K562 (cell line): ENCODE measurements at regions not wholly inside any gene's neighbourhood (a gene's known extent, or its start where the extent isn't known, plus 50 kb on each side); places are given as distances from the start of the nearest gene placed in this dataset.

Source experiments
- ATAC-seq: fragments of 200-7000 bp; cut with Tn5 transposase; 3 replicates; pipeline ENCODE4 v1.9.1; 2020; ENCODE audit warnings: moderate library complexity
- BruUV-seq: library from RNA; stranded (reverse); fragments of 400-500 nt; replicated peaks from 2 replicates; lab custom pipeline; 2021; lab: Mats Ljungman, UMichigan
- CTCF ChIA-PET: fragments of 300-600 bp; formaldehyde crosslinking; extraction: SDS; loops from one replicate; lab custom pipeline; 2021; ENCODE audit warnings: low intra/inter-chr PET ratio; lab: Yijun Ruan, JAX
- POLR2A ChIA-PET: fragments of 300-600, 350-650 bp; sonication (Branson Sonifier 250); formaldehyde crosslinking; extraction: SDS; loops from one replicate; lab custom pipeline; 2021; ENCODE audit warnings: antibody characterized with exemption, inconsistent platforms; lab: Yijun Ruan, JAX
- DNase-seq, 4 experiments: peaks; one replicate each; pipeline versions ENCODE4 v3.0.0 to v3.0.0-alpha.2; 2011 to 2018; ENCODE audit warnings: low spot score in 3 of 4, mixed read lengths in 3 of 4; ENCODE audit errors: extremely low read depth in 1 of 4
- FAIRE-seq: peaks from 2 replicates; lab custom pipeline; 2011; peaks lifted over from hg19 to GRCh38; lab: Jason Lieb, UNC
- H2AFZ ChIP-seq: 2 replicates; pipeline ENCODE4 v1.6.0; 2011; ENCODE audit warnings: low read depth, low read length, control low read depth, inconsistent platforms
- H3K27ac ChIP-seq: fragments of 200-600 bp; 3 replicates; pipeline ENCODE4 v1.8.0; 2011; ENCODE audit warnings: low read depth, mild to moderate bottlenecking, control low read depth, inconsistent platforms, low read length, moderate library complexity, mixed read lengths; ENCODE audit errors: extremely low read depth
- H3K27me3 ChIP-seq, 2 experiments: fragments of 300-600 bp in 1 of 2; 2 replicates in 1 of 2; 3 replicates in 1 of 2; pipeline versions ENCODE4 v1.6.0 to v1.8.0; 2011; ENCODE audit warnings: inconsistent platforms in 2 of 2, low read length in 2 of 2, mild to moderate bottlenecking in 1 of 2, mixed read lengths in 1 of 2, moderate library complexity in 1 of 2; ENCODE audit not compliant: control insufficient read depth in 2 of 2, insufficient read depth in 2 of 2
- H3K36me3 ChIP-seq: fragments of 300-600 bp; 3 replicates; pipeline ENCODE4 v1.8.0; 2011; ENCODE audit warnings: mild to moderate bottlenecking, low read length, inconsistent platforms; ENCODE audit not compliant: control insufficient read depth, insufficient read depth
- H3K4me1 ChIP-seq, 2 experiments: fragments of 200-600 bp in 1 of 2; replicated peaks in 1 of 2; 2 replicates in 1 of 2; 3 replicates in 1 of 2; pipeline versions ENCODE4 v1.5.1 to v1.8.0; 2011; ENCODE audit warnings: inconsistent platforms in 2 of 2, low read length in 2 of 2, mild to moderate bottlenecking in 1 of 2, mixed read lengths in 1 of 2, moderate library complexity in 1 of 2; ENCODE audit not compliant: control insufficient read depth in 2 of 2, insufficient read depth in 2 of 2
- H3K4me2 ChIP-seq: 2 replicates; pipeline ENCODE4 v1.6.1; 2011; ENCODE audit warnings: low read length, control low read depth, inconsistent platforms, mixed read lengths; ENCODE audit not compliant: insufficient read depth
- H3K4me3 ChIP-seq: fragments of 200-600 bp; sonication (generic), shearing (Covaris generic); 2 replicates; pipeline ENCODE4 v1.5.1; 2016; ENCODE audit warnings: control low read depth, inconsistent platforms
- H3K79me2 ChIP-seq: fragments of 200-600 bp; 3 replicates; pipeline ENCODE4 v1.8.0; 2011; ENCODE audit warnings: low read length, inconsistent platforms; ENCODE audit not compliant: control insufficient read depth, insufficient read depth
- H3K9ac ChIP-seq, 2 experiments: 2 replicates each; pipeline versions ENCODE4 v1.6.0 to v1.6.1; 2011; ENCODE audit warnings: low read depth in 2 of 2, low read length in 2 of 2, control low read depth in 1 of 2, inconsistent platforms in 1 of 2, mild to moderate bottlenecking in 1 of 2, mixed read lengths in 1 of 2; ENCODE audit not compliant: insufficient read depth in 1 of 2
- H3K9me1 ChIP-seq: one replicate; pipeline ENCODE4 v1.6.0; 2011; ENCODE audit warnings: inconsistent platforms, mild to moderate bottlenecking, low read length, moderate library complexity; ENCODE audit not compliant: control insufficient read depth, insufficient read depth
- H3K9me3 ChIP-seq: replicated peaks from 2 replicates; pipeline ENCODE4 v1.5.1; 2011; ENCODE audit warnings: low read depth, low read length, inconsistent platforms; ENCODE audit not compliant: control insufficient read depth, insufficient read depth
- H4K20me1 ChIP-seq: replicated peaks from 2 replicates; pipeline ENCODE4 v1.6.1; 2011; ENCODE audit warnings: low read length, inconsistent platforms, mixed read lengths; ENCODE audit not compliant: control insufficient read depth, insufficient read depth
- BCOR ChIP-seq: fragments of 450-650 bp; IDR thresholded peaks from 2 replicates; pipeline ENCODE4 v1.6.1; 2016
- CHD1 ChIP-seq: fragments of 200-600 bp; sonication (generic); IDR thresholded peaks from one replicate; pipeline ENCODE4 v1.6.1; 2012; ENCODE audit warnings: mild to moderate bottlenecking, moderate library complexity, low read length, inconsistent platforms
- DLX4 ChIP-seq: fragments of 250-450 bp; sonication (Bioruptor Pico); IDR thresholded peaks from 2 replicates; pipeline ENCODE4 v1.6.1; 2021; ENCODE audit warnings: mild to moderate bottlenecking
- HMG20A ChIP-seq: fragments of 450-650 bp; formaldehyde crosslinking; conservative IDR thresholded peaks from 2 replicates; pipeline ENCODE4 v1.4.0; 2020; ENCODE audit warnings: mild to moderate bottlenecking, mixed read lengths
- HMG20B ChIP-seq: fragments of 250-450 bp; sonication (Bioruptor Pico); IDR thresholded peaks from 2 replicates; pipeline ENCODE4 v1.5.0; 2021; ENCODE audit warnings: mild to moderate bottlenecking
- NKRF ChIP-seq: fragments of 450-650 bp; IDR thresholded peaks from 2 replicates; pipeline ENCODE4 v1.6.1; 2016; ENCODE audit warnings: borderline replicate concordance
- PRDM10 ChIP-seq: fragments of 450-650 bp; IDR thresholded peaks from 2 replicates; pipeline ENCODE4 v1.6.1; 2018; ENCODE audit not compliant: partially characterized antibody
- ZNF408 ChIP-seq: fragments of 250-450 bp; sonication (Bioruptor Pico); IDR thresholded peaks from 2 replicates; pipeline ENCODE4 v1.4.0; 2020; ENCODE audit warnings: low read depth, mild to moderate bottlenecking, moderate library complexity
- WGBS: fragments of 100-300 bp; shearing (Covaris generic); methylation state at CpG from one replicate; pipeline ENCODE4 v1.1.6; 2016; ENCODE audit warnings: low coverage, mixed read lengths; ENCODE audit not compliant: insufficient coverage; ENCODE audit errors: missing lambda C conversion rate; 5-methylcytosine and 5-hydroxymethylcytosine counted together
- in situ Hi-C: fragments of 300-500 bp; cut with MboI; formaldehyde crosslinking; loops from 4 replicates; pipeline ENCODE4 v1.15.0; 2018; ENCODE audit warnings: inconsistent platforms, mixed read lengths
- intact Hi-C: fragments of 100-400 bp; cut with micrococcal nuclease; formaldehyde crosslinking; loops from 2 replicates; pipeline ENCODE4 v1.14.2; 2022
- TF ChIP-seq, protein P1 (sequence below): fragments of 250-450 bp; sonication (Bioruptor Pico); IDR thresholded peaks from 2 replicates; pipeline ENCODE4 v1.4.0; 2020; ENCODE audit warnings: mild to moderate bottlenecking

DNA sequence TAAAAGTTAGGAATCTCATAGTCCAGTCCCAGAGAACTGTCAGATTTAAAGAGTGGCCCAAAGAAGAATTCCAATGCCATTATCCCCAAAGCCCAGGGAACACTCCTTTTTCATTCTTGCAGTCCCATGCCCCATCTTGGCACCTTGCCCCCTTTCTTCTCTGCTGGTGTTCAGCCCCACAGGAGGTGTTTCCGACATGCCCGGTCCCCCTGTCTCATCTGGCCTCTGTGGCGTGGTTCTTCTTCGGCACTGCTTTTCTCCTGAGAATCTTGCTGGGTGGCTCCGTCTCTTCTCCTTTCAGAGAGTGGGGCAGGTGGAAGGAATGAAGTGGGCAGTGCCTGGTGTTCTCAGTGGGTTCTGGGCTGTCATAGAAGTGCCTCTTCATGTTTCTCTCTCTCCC, 64.7 kb downstream of the VCPKMT start:
- Histone ChIP-seq H3K4me3 (no peak overlapping the region), H3K36me3 (no peaks in the 10 kb centered on the region), H3K79me2 (no peaks in the 10 kb centered on the region), H3K4me2 (no peak overlapping the region), H3K4me1 (peaks cover 6 to 8% of the 10 kb centered on the region in 2 experiments), H3K9me3 (no peaks in the 10 kb centered on the region), H3K9me1 (no peaks in the 10 kb centered on the region), H3K27me3 (no peaks in the 10 kb centered on the region), H3K27ac (no peak overlapping the region), H3K9ac (no peak overlapping the region), H2AFZ (no peak overlapping the region), H4K20me1 (no peaks in the 10 kb centered on the region)
- DNase-seq, result no peak
- ATAC-seq, result no peak
- no peak for FAIRE-seq
- no peak for TF ChIP-seq ZNF408 (CRISPR knock-in tag)
- no peak for TF ChIP-seq BCOR
- BruUV-seq, result no TSS peak
- in situ Hi-C loops, result no loop called here
- ChIA-PET POLR2A (no interaction called here), CTCF (no interaction called here)
- intact Hi-C loops, result no loop called here
- WGBS, result 90% methylated on average over 4 of the region's 5 CpGs

DNA sequence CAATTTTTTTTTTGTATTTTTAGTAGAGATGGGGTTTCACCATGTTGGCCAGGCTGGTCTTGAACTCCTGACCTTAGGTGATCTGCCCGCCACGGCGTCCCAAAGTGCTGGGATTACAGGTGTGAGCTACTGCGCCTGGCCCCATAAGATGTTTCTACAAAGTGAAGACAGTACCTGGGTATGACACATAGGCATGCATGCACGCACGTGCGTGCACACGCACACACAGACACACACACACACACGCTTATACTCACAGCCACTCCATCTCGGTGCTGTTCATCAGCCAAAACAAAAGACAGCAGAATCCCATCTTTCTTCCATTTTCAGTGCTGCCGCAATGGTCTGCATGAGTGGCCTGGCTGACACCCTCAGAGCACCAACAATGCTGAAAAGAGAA, 63.9 kb downstream of the VCPKMT start:
- intact Hi-C loops (no loop called here), in situ Hi-C loops (no loop called here)
- Histone ChIP-seq H3K4me1 (peaks cover 8 to 14% of the 10 kb centered on the region in 2 experiments), H4K20me1 (no peaks in the 10 kb centered on the region), H3K79me2 (no peaks in the 10 kb centered on the region), H3K4me2 (no peak overlapping the region), H2AFZ (no peak overlapping the region), H3K4me3 (no peak overlapping the region), H3K27ac (no peak overlapping the region), H3K27me3 (no peaks in the 10 kb centered on the region), H3K9me3 (no peaks in the 10 kb centered on the region), H3K36me3 (no peaks in the 10 kb centered on the region), H3K9ac (no peak overlapping the region), H3K9me1 (no peaks in the 10 kb centered on the region)
- ChIA-PET CTCF (no interaction called here), POLR2A (no interaction called here)
- FAIRE-seq, result no peak
- BruUV-seq, result no TSS peak
- WGBS, result 70% methylated on average over 11 of the region's 11 CpGs
- DNase-seq, result no peak
- ATAC-seq, result no peak
- no peak for TF ChIP-seq HMG20B
- no peak for TF ChIP-seq HMG20A (CRISPR knock-in tag)
- TF ChIP-seq PRDM10, result no peak
- no peak for TF ChIP-seq DLX4 (CRISPR knock-in tag)
- TF ChIP-seq NKRF, result no peak
- TF ChIP-seq, protein P1, sequence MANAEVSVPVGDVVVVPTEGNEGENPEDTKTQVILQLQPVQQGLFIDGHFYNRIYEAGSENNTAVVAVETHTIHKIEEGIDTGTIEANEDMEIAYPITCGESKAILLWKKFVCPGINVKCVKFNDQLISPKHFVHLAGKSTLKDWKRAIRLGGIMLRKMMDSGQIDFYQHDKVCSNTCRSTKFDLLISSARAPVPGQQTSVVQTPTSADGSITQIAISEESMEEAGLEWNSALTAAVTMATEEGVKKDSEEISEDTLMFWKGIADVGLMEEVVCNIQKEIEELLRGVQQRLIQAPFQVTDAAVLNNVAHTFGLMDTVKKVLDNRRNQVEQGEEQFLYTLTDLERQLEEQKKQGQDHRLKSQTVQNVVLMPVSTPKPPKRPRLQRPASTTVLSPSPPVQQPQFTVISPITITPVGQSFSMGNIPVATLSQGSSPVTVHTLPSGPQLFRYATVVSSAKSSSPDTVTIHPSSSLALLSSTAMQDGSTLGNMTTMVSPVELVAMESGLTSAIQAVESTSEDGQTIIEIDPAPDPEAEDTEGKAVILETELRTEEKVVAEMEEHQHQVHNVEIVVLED (CRISPR knock-in tag), result no peak
- TF ChIP-seq CHD1, result no peak
